HepG2 (cell line): ENCODE measurements at regions not wholly inside any gene's neighbourhood (a gene's known extent, or its start where the extent isn't known, plus 50 kb on each side); places are given as distances from the start of the nearest gene placed in this dataset.

ENCODE experiments used
- ARID5B ChIP-seq: IDR thresholded peaks from 2 replicates; pipeline ENCODE4 v1.4.0; 2020; ENCODE audit warnings: mild to moderate bottlenecking, missing genetic modification reagents
- ATF7-NPFF ChIP-seq: sonication (generic); formaldehyde crosslinking; IDR thresholded peaks from 2 replicates; pipeline ENCODE4 v1.8.1; 2023; ENCODE audit warnings: mild to moderate bottlenecking, low read depth, missing genetic modification reagents, moderate library complexity
- HMG20A ChIP-seq: IDR thresholded peaks from 2 replicates; pipeline ENCODE4 v1.6.1; 2016; ENCODE audit warnings: borderline replicate concordance
- MED1 ChIP-seq: sonication (generic); formaldehyde crosslinking; IDR thresholded peaks from 2 replicates; pipeline ENCODE4 v1.4.0; 2020; ENCODE audit warnings: missing genetic modification reagents
- RARA ChIP-seq: IDR thresholded peaks from 2 replicates; pipeline ENCODE4 v1.6.1; 2016; ENCODE audit warnings: missing genetic modification reagents, missing compliant biosample characterization
- RFX1 ChIP-seq: fragments of 450-650 bp; IDR thresholded peaks from 2 replicates; pipeline ENCODE4 v1.6.1; 2017
- SALL1 ChIP-seq: sonication (generic); formaldehyde crosslinking; IDR thresholded peaks from 2 replicates; pipeline ENCODE4 v1.8.0; 2022; ENCODE audit warnings: mild to moderate bottlenecking, missing genetic modification reagents
- ZBTB26 ChIP-seq: IDR thresholded peaks from 2 replicates; pipeline ENCODE4 v1.6.1; 2016; ENCODE audit warnings: missing compliant biosample characterization, missing genetic modification reagents, borderline replicate concordance
- ZBTB38 ChIP-seq: sonication (generic); formaldehyde crosslinking; IDR thresholded peaks from 2 replicates; pipeline ENCODE4 v1.5.1; 2020; ENCODE audit warnings: mild to moderate bottlenecking, missing genetic modification reagents
- ZNF230 ChIP-seq: sonication (generic); formaldehyde crosslinking; IDR thresholded peaks from 2 replicates; pipeline ENCODE4 v1.4.0; 2020; ENCODE audit warnings: mild to moderate bottlenecking, missing genetic modification reagents
- ZNF30 ChIP-seq: sonication (generic); formaldehyde crosslinking; IDR thresholded peaks from 2 replicates; pipeline ENCODE4 v1.5.0; 2020; ENCODE audit warnings: mild to moderate bottlenecking, missing genetic modification reagents
- ZNF574 ChIP-seq: sonication (generic); formaldehyde crosslinking; IDR thresholded peaks from 2 replicates; pipeline ENCODE4 v1.4.0; 2020; ENCODE audit warnings: missing genetic modification reagents

- 0 out of 2 replicates have a peak, but pooled peaks have one; percentile 21 for TF ChIP-seq ZNF574
- no peak for TF ChIP-seq ZBTB38 (CRISPR knock-in tag)
- TF ChIP-seq ARID5B (CRISPR knock-in tag), result peak; percentile 44; the same call in 1 of the 2 replicates
- TF ChIP-seq MED1 (CRISPR knock-in tag), result 0 out of 2 replicates have a peak, but pooled peaks have one; percentile 34
- peak; percentile 27; the same call in 1 of the 2 replicates for TF ChIP-seq SALL1 (CRISPR knock-in tag)
- TF ChIP-seq RARA, result peak; percentile 57; the same call in 1 of the 2 replicates
- no peak for TF ChIP-seq ZNF230 (CRISPR knock-in tag)
- TF ChIP-seq RFX1, result no peak
- no peak for TF ChIP-seq ZNF30 (CRISPR knock-in tag)
- no peak for TF ChIP-seq ZBTB26 (CRISPR knock-in tag)
- peak; percentile 43; the same call in 1 of the 2 replicates for TF ChIP-seq HMG20A (CRISPR knock-in tag)
- TF ChIP-seq ATF7-NPFF (CRISPR knock-in tag), result 0 out of 2 replicates have a peak, but pooled peaks have one; percentile 9
Measured at GRCh38 chr2:234830853-234831252, 121.0 kb upstream of the SH3BP4 start (continued).
